Left forelimb (tissue), 1 donor: ENCODE measurements at regions not wholly inside any gene's neighbourhood (a gene's known extent, or its start where the extent isn't known, plus 50 kb on each side); places are given as distances from the start of the nearest gene placed in this dataset.
"Not testable (repeated sequence)": the region's sequence is repeated elsewhere in the genome, so short reads cannot be mapped to it uniquely, and the experiment has no call there.

Source experiments
- DNase-seq: peaks from one replicate; pipeline ENCODE4 v3.0.0-alpha.2; 2018; ENCODE audit warnings: low spot score

DNA sequence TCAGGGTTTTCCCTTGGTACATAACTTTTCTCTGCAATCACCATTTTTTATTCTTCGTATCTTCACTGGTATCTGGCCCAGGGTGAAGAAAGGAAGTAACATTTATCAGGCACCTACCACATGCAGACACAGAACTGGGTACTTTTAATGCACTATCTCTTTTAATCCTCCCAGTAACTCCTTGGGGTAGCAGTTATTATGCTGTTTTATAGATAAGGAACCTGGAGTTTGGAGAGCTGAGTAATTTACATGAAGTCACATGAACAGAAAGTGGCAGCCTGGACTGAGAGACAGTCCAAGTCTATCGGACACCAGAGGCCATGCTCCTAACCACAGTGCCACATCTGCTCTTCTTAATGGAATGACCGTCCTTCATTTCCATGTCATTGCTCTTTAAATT is 117.1 kb upstream of the PODXL start:
- DNase-seq: no peak

DNA sequence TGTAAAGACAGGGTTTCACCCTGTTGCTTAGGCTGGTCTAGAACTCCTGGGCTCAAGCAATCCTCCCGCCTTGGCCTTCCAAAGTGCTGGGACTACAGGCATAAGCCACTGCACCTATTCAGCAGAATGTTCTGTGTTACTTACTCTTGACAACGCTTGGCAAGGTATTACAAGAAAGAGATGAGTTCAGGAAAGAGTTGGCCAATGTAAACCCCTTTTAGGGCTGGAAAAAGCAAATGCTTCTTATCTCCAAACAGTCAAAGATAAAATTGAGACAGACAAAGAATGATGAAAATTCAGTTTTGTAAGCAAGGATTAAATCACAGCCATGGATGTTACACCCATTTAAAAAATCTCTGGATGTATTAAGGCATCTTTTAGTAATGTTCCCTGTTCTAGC is 114.0 kb upstream of the PODXL start:
- DNase-seq: no peak

DNA sequence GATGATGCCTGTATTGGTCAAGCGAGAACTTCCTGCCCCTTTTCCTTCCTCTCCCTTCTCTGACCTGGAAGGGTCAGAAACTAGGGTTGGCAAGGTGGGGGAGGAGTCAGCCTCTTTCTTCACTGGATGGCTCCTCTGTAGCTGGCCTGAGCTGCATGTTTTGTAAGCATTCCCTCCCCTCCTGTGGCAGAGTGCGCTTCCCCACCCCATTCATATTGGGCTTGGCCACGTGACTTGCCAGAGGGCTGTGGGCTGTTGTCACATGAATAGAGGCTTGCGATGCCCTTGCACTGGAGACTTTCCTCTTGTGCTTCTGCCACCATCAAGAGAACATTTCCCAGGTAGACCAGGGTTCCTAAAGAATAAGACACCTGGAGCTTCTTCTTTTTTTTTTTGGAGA is 111.3 kb upstream of the PODXL start:
- no peak for DNase-seq

DNA sequence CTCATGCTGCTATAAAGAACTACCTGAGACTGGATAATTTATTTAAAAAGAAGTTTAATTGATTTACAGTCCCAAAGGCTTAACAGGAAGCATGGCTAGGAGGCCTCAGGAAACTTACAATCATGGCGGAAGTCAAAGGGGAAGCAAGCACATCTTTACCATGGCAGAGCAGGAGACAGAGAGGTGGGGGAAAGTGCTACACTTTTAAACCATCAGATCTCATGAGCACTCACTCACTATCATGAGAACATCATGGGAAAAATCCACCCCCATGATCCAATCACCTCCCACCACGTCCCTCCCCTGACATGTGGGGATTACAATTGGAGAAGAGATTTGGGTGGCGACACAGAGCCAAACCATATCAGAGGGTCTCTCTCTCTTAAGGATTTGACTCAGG is 108.6 kb upstream of the PODXL start:
- DNase-seq: no peak

DNA sequence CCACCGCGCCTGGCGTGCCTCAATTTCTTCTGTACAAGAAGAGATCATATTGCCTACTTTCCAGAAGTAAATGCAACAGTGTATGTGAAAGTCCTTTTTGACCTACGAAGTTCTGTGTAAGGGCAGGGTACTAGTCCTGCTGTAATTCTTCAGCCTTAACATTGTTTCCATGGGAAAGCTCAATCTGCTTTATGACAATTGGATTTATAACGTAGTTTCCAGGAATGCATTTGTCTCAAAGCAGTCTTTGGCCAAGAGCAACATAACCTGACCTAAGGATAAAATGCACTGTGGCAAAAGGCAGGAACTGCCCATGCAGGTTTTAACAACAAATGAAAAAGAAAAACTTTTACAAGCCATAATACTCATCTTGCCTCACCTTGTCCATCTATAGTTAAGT is 108.1 kb upstream of the PODXL start:
- DNase-seq: no peak

DNA sequence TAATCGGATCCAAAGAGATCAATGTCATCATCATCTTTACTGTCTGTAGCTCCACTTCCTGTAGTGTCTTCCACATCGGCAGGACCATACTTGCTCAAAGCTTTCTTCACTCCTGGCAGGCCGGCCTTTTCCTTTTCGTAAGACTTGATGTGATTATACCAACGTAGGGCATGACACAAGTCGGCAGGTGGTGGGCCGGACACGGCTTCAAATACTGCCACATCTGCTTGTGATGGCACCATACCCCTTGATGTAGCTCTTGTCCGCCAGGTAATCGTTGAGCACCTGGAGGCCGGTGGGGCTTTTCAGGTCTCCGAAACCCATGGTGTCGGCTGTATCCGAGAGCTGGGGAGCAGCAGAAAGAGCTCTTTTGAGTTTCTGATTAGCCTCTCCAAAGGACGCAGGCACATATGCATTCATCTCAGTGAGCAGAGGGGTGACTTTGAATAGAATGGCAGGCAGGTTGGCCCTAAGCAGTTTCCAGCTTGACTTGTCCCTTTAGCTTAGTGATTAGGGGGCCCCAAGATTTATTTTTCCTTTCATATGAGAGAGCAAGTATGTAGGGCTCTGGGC is 106.0 kb upstream of the PODXL start:
- DNase-seq: not testable (repeated sequence)

DNA sequence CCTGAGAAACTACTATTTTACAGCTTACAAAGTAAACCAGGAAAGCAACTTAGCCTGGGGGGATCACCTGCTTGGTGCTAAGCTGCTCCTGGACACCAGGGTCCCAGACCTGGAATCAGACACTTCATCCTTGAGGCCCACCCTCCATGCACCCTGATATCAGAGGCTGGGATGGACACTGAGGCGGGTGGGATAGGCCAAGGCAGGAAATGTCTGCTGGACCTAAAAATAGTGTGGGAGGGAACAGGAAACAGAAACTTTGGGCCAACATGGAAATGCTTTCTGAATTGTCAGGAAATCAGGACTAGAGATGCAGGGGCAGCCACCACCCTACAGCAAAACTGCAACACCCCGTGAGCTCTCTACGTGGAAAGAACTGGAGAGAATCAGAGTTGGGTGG is 101.5 kb upstream of the PODXL start:
- no peak for DNase-seq

DNA sequence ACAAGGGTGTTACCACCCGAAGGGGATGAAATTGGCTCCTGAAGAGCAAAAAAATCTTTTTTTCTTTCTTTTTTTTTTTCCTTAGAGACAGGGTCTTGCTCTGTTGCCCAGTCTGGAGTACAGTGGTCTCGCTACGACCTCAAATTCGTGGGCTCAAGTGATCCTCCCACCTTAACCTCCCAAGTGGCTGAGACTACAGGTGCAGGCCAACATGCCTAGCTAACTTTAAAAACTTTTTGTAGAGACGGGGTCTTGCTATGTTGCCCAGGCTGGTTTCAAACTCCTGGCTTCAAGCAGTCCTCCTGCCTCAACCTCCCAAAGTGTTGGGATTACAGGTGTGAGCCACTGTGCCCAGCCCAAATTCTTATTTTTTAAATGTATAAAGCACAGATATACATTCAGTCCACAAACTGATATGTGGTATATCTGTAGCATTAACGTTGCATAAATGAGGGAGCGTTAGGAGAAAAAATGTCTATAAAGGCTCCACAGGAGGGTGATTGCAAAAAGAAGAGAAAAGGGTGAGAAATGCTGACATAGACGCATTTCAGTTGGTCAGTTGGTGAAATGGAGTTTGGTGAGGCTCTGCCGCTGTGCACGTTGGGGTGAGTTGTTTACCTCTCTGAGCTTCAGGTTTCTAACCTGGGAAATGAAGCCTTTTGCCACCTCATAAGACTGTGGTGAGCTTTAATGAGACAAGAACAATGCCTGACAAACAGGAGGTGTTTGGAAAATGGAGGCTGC is 100.7 kb upstream of the PODXL start:
- no peak for DNase-seq

DNA sequence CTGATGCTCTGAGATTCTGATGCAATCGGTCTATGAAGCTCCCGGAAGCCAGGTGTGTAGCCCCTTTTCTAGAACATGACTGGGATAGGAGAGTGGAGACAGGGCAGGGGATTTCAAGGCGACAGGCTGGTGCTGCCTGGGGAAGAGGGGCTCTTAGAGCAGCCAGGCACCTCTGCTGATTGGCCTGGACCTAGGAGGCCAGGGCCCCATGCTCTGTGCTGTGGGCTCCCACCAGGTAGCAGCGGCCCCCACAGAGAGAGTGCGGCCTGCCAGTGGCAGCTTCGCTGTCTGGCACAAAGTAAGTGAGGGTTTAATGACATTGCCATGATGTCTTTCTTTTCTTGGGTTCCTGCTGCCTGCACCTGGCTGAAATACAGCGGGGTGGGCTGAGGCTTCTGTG is 99.4 kb upstream of the PODXL start:
- no peak for DNase-seq

DNA sequence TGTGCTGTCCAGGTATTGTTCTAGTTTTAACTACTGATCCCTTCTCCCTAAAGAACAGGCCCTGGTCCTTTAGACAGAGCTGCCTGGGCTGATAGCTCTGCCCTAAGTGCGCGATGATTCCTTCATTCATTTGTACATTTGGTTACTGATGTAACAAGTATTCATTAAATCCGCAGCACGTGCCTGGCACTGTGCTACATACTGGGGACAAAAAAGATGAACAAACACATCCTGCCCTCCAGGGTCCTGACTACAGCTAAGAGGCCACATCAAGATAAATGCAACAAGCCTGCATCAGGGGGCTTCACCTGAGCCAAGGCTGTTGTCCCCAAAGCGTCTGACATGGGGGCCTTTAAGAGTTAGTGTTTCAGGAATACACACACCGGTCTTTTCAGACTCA is 99.0 kb upstream of the PODXL start:
- no peak for DNase-seq

DNA sequence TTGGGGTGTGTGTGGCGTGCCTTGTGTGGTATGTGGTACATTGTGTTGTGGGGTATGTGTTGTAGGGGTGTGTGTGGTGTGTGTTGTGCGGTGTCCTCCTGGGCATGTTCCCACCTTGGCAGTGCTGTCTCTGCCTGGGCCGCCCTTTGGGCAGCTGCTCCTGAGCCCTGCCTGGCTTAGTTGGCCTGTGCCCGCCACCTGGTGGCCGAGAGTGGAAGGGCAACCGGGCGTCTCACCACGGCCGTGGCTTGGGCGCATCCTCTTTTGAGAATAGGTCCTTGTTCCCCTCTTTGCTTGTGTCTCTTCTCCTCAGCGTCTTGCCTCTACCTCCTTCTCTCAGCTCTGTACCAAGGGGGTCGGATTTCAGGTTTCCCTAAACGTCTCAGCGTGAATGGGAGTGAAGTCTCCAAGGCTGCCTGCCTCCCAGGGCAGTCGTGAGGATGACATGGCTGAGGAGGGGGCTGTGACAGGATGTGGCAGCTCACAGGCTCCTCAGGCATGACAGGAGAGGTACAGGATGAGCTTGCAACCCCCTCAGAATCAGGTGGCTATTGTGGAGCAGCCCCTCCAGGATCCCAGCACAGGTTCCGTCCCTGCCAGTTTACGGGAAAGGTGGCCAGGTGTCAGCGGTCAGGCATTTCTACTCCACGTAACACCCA is 98.4 kb upstream of the PODXL start:
- peak; percentile 85 for DNase-seq

DNA sequence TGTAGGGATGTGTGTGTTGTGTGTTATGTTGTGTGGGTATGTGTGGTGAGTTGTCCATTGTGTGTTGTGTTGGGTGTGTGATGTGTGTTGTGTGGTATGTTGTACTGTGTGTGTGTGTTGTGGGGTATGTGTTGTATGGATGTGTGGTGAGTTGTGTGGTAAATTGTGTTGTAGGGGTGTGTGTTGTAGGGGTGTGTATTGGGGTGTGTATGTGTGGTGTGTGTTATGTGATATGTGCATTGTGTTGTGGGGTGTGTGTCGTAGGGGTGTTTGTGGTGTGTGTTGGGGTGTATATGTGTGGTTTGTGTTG is 97.8 kb upstream of the PODXL start:
- no peak for DNase-seq

DNA sequence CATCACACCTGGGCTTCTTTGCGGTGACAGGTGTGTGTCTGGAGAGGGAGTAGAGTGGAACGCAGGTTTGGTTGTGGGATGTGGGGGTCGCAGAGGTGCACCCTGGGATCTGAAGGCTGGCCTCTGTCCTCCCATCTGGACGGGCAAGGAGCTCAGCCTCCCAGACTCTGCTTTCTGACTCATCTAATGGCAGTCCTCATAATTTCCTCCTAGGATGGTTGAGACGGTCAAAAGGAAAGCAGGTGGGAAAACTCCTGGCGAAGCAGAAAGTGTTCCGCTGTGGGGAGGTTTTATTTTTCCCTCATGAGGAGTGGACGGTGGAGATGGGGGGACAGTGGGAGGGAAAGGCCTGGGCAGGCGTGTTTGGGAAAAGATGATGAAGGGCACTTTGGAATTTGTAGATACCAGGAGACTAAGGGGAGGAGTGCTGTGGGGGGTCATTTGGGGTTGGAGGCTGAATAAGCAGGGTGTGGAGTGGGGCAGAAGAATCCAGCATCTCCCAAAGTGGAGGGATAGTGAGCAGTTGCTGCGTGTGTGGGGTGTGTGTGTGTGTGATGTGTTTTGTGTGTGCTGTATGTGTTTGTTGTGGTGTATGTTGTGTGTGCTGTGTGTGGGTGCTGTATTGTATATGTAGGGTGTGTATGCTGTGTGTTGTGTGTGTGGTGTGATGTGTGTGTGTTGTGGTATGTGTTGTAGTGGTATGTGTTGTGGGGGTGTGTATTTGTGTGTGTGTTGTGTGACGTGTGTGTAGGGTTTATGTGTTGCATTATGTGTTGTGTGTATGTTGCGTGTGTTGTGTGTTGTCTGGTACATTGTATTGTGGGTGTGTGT is 97.2 kb upstream of the PODXL start:
- DNase-seq: no peak

DNA sequence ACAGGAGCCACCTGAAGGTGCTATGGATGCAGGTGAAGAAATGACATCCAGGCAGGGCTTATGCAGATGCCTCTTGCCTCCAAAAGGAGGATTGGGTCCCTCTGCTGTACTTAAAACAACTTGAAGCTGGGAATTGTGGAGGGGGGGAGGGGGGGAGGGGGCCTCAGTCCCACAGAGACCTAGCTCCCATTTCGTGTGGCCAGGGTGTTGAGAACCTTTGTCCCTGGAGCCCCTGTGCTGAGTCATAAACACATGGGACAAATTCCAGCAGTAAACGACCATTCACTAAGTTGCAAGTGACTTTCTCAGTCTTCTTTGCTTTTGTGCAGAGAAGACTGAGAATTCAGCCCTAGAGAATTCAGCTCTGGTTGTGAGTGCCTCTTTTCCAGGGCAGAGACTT is 96.5 kb upstream of the PODXL start:
- no peak for DNase-seq

DNA sequence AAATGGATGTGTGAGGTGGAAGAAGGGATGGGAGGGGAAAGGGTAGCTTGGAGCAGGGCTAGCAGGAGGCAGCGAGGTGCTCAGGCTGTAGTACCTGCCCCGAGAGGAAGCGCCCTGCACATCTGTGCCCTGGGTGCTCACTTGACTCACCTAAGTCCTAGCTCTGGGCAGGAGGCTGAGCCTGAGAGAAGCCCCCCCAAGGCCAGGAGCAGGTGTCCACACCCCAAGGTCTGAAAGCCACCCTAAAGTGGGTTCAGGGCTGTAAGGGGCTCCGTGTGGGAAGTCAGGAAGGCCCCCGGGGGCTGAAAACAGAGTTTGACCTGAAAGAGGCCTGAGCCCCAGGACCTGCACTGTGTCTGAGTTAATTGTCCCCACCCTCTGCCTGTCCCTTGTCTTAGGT is 95.8 kb upstream of the PODXL start:
- DNase-seq: no peak

DNA sequence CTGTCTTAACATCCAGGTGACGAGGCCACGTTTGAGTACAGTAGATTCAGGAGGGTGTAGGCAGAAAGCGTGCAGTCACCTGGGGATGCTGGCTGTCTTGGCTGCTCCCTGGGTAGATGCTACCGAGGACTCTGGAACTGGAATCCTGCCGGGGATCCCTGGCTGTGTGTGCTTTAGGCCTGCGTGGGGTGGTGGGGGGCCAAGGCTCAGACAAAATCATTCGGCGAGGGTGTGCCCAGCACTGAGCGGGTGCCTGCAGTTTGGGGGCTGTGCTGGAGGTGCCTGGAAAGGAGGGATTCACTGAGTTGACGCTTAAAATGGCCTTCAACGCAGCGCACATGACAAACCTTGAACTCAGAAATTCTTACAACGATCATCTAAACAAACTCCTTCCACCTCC is 93.5 kb upstream of the PODXL start:
- no peak for DNase-seq

DNA sequence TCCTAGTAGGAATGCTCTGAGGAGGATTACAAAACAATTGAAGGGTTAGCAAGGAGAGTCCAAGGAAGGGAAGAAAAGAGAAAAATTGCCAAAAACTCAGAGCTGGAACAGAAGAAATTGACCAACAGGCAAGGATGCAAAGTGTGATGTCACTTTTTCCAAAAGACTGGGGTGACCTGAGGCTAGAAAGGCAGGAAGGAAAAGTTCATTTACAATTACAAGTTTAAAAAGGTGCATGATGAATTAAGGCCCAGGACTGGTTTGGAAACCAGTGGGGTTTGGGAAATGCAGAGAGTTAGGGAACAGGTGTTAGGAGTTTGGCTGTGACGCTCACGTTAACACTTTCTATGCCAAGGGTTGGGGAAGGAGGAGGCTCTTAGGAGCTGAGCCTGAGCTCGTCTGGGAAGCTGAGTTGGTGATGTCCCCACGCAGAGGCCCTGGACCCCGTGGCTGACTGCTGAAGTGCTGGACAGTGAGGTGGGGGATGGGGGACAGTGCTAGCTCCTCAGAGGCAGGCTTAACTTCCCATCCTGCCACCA is 92.6 kb upstream of the PODXL start:
- no peak for DNase-seq

DNA sequence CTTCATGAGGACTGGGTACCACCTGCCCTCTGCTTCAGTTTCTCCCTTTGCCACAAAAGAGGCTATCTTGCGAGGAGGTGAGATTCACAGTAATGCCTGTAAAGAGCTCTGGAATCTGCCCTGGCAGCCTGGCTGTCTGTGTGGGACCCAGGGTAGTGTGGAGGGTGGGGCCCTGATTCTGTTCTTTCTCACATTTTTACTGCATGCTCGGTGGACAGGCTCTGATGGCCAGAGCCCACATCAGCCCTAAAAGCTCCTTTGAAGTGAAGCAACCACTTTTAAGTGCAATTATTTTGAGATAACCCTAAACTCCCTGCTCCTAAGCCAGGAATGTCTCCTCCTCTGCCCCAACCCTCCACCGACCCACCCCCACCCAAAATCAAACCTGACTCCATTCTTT is 92.1 kb upstream of the PODXL start:
- no peak for DNase-seq

DNA sequence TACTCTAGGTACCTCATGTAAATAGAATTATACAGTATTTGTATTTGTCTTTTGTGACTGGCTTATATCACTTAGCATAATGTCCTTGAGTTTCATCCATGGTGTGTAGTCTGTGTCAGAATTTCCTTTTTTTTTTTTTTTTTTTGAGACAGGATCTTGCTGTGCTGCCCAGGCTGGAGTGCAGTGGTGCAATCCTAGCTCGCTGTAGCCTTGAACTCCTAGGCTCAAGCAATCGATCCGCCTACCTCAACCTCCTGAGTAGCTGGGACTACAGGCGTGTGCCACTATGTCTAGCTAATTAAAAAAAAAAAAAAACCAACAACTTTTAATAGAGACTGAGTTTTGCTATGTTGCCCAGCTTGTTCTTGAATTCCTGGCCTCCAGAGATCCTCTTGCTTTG is 89.8 kb upstream of the PODXL start:
- no peak for DNase-seq

DNA sequence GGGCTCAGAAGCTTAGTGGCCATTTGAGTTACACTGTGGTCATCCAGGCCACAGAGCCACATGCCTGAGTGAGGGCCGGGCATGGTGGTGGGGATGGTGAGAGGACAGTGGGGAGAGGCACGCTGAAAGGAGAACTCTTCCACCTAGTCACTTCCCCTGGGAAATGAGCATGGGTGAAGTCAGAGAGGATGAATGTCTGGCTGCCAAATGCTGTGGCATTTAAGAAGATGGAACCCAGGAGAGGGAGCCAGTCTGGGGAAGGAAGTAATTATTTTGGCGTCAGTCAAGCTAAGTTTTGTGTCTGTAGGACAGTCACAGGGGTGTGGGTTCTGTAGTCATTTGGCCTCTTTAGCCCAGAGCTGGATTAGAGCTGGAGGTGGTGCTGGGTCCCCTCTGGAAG is 86.0 kb upstream of the PODXL start:
- DNase-seq: no peak

DNA sequence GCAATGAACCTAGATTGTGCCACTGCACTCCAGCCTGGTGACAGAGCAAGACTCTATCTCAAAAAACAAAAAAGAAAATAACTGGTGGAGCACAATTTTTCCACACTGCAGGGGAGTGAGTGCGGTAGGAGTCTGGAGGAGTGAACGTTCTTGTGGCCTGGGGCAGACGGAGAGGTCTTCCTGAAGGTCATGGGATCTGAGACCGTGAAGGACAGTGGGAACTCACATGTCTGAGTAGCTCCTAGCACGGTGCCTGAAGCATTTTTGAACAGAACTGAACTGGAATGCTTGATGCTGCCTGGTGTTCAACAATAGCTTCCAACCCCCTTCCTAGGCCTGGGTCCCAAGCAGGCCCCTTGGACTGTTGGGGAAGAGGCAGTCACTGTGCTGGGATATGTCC is 84.3 kb upstream of the PODXL start:
- no peak for DNase-seq

DNA sequence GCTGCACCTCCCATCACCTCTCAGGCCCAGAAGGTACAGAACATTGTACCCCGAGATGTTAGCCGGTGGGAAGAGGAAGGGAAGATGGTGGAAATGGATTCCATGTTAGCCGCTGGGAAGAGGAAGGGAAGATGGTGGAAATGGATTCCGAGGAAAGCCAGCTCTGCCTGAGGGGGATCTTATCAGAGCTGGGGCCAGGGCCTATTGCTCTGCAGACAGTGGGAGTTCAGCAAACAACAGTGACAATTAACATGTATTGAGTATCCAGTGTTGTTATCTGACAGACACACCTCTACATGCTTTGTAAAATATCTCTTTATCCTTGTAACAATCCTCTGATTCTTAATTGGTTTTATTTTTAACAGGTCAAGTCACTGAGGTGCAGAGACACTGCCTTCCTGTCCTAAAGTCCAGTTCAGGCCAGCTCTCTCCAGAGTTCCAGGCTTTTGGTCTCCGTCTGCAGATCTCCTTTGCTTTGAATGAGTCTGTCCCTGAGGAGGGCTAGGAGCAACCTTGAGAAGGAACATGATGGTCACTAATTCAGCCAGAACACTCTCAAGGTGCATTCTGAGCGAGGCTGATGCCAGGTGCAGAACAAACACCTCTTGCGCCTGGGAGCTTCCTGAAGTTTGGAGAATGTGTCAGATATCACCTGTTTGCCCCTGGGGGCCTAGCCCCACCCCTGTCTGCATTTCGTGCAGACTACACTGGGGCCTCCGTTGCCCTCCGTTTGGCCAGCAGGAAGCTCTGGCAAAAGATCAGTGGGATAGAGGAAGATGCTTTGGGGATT is 82.4 kb upstream of the PODXL start:
- DNase-seq: no peak
